ENCODE measurements at regions not wholly inside any gene's neighbourhood (a gene's known extent, or its start where the extent isn't known, plus 50 kb on each side); places are given as distances from the start of the nearest gene placed in this dataset.

GRCh38 chr4:124132161-124132560 lies 580.4 kb downstream of the ANKRD50 start:
- no peaks in the 10 kb centered on the region for H3K79me2 ChIP-seq (ENCODE audit: insufficient read depth, low read depth)
- no peak overlapping the region for H3K27ac ChIP-seq
- no peaks in the 10 kb centered on the region for H3K27me3 ChIP-seq (ENCODE audit: insufficient read depth, low read depth)
- no peak overlapping the region for H3K4me2 ChIP-seq
- no peaks in the 10 kb centered on the region for H3K4me1 ChIP-seq (ENCODE audit: low read depth, poor library complexity, severe bottlenecking)
- no peak overlapping the region for H3K4me3 ChIP-seq (IDR thresholded peaks at IDR 0.05; ENCODE audit: insufficient read depth, low read depth, low read length)
- H4K20me1 ChIP-seq (ENCODE audit: insufficient read depth), result no peaks in the 10 kb centered on the region
- TF ChIP-seq CTCF (conservative IDR thresholded peaks at IDR 0.05; ENCODE audit: low read depth, low read length), result no peak
- H3K9ac ChIP-seq, result no peak overlapping the region
- no peaks in the 10 kb centered on the region for H3K36me3 ChIP-seq (ENCODE audit: insufficient read depth)
- H2AFZ ChIP-seq (ENCODE audit: low read depth), result no peak overlapping the region

- H3K36me3 ChIP-seq (ENCODE audit: insufficient read depth), result no peaks in the 10 kb centered on the region
- no peaks in the 10 kb centered on the region for H4K20me1 ChIP-seq (ENCODE audit: insufficient read depth)
- H3K27me3 ChIP-seq (ENCODE audit: insufficient read depth, low read depth), result no peaks in the 10 kb centered on the region
- H3K27ac ChIP-seq, result no peak overlapping the region
- H3K79me2 ChIP-seq (ENCODE audit: insufficient read depth, low read depth), result no peaks in the 10 kb centered on the region
- H3K9ac ChIP-seq, result no peak overlapping the region
- no peak for TF ChIP-seq CTCF (conservative IDR thresholded peaks at IDR 0.05; ENCODE audit: low read depth, low read length)
- H3K4me2 ChIP-seq, result no peak overlapping the region
- no peak overlapping the region for H2AFZ ChIP-seq (ENCODE audit: low read depth)
- H3K4me1 ChIP-seq (ENCODE audit: low read depth, poor library complexity, severe bottlenecking), result no peaks in the 10 kb centered on the region
- no peak overlapping the region for H3K4me3 ChIP-seq (IDR thresholded peaks at IDR 0.05; ENCODE audit: insufficient read depth, low read depth, low read length)
These were observed 578.8 kb downstream of the ANKRD50 start for GRCh38 chr4:124133753-124134152.

- Histone ChIP-seq H3K79me2 (ENCODE audit: insufficient read depth, low read depth) (no peaks in the 10 kb centered on the region), H2AFZ (ENCODE audit: low read depth) (no peak overlapping the region), H3K4me1 (ENCODE audit: low read depth, poor library complexity, severe bottlenecking) (no peaks in the 10 kb centered on the region), H3K36me3 (ENCODE audit: insufficient read depth) (no peaks in the 10 kb centered on the region), H3K4me2 (no peak overlapping the region), H4K20me1 (ENCODE audit: insufficient read depth) (no peaks in the 10 kb centered on the region), H3K4me3 (IDR thresholded peaks at IDR 0.05; ENCODE audit: insufficient read depth, low read depth, low read length) (no peak overlapping the region), H3K27me3 (ENCODE audit: insufficient read depth, low read depth) (no peaks in the 10 kb centered on the region), H3K9ac (no peak overlapping the region), H3K27ac (no peak overlapping the region)
- TF ChIP-seq CTCF (conservative IDR thresholded peaks at IDR 0.05; ENCODE audit: low read depth, low read length), result no peak
These were observed 577.1 kb downstream of the ANKRD50 start for GRCh38 chr4:124135409-124135813.

GRCh38 chr4:124139044-124139443 lies 573.5 kb downstream of the ANKRD50 start:
- no peaks in the 10 kb centered on the region for H3K36me3 ChIP-seq (ENCODE audit: insufficient read depth)
- TF ChIP-seq CTCF (conservative IDR thresholded peaks at IDR 0.05; ENCODE audit: low read depth, low read length), result no peak
- no peaks in the 10 kb centered on the region for H3K27me3 ChIP-seq (ENCODE audit: insufficient read depth, low read depth)
- H3K4me1 ChIP-seq (ENCODE audit: low read depth, poor library complexity, severe bottlenecking), result no peaks in the 10 kb centered on the region
- H2AFZ ChIP-seq (ENCODE audit: low read depth), result no peak overlapping the region
- H3K9ac ChIP-seq, result no peak overlapping the region
- H3K79me2 ChIP-seq (ENCODE audit: insufficient read depth, low read depth), result no peaks in the 10 kb centered on the region
- H3K4me3 ChIP-seq (IDR thresholded peaks at IDR 0.05; ENCODE audit: insufficient read depth, low read depth, low read length), result no peak overlapping the region
- no peaks in the 10 kb centered on the region for H4K20me1 ChIP-seq (ENCODE audit: insufficient read depth)
- H3K27ac ChIP-seq, result no peak overlapping the region
- no peak overlapping the region for H3K4me2 ChIP-seq

Measured in KMS-11 (cell line).